OCI-LY3 (cell line): ENCODE measurements at regions not wholly inside any gene's neighbourhood (a gene's known extent, or its start where the extent isn't known, plus 50 kb on each side); places are given as distances from the start of the nearest gene placed in this dataset.

ENCODE experiments used
- H2AFZ ChIP-seq: fragments of 200-600, 300-600 bp; shearing (Covaris generic); 2 replicates; pipeline ENCODE4 v1.6.0; 2014; ENCODE audit warnings: antibody characterized with exemption, low read depth, low read length
- H3K27ac ChIP-seq: fragments of 200-600, 300-600 bp; sonication (generic); 2 replicates; pipeline ENCODE4 v1.5.1; 2014; ENCODE audit warnings: mild to moderate bottlenecking, low read length, moderate library complexity, mixed read lengths
- H3K27me3 ChIP-seq: fragments of 200-600, 300-600 bp; sonication (generic); 2 replicates; pipeline ENCODE4 v1.6.1; 2014; ENCODE audit warnings: low read depth, low read length, mixed read lengths
- H3K36me3 ChIP-seq: fragments of 200-600, 300-600 bp; sonication (generic); replicated peaks from 2 replicates; pipeline ENCODE3; 2014; ENCODE audit warnings: low read depth, low read length, mixed read lengths
- H3K4me1 ChIP-seq: fragments of 300-600, 200-600 bp; sonication (generic); 2 replicates; pipeline ENCODE4 v1.6.1; 2014; ENCODE audit warnings: low read length, mixed read lengths
- H3K4me2 ChIP-seq: fragments of 200-600, 300-600 bp; sonication (generic); 2 replicates; pipeline ENCODE4 v1.6.1; 2014; ENCODE audit warnings: low read length, mixed read lengths
- H3K4me3 ChIP-seq: fragments of 300-600, 200-600 bp; sonication (generic); 2 replicates; pipeline ENCODE4 v1.5.1; 2014; ENCODE audit warnings: antibody characterized with exemption, mild to moderate bottlenecking, low read length, moderate library complexity
- H3K79me2 ChIP-seq: fragments of 300-600, 200-600 bp; shearing (Covaris generic); 2 replicates; pipeline ENCODE4 v1.6.1; 2014; ENCODE audit warnings: mild to moderate bottlenecking, low read length, mixed read lengths
- H3K9ac ChIP-seq: fragments of 300-600, 200-600 bp; shearing (Covaris generic); 2 replicates; pipeline ENCODE4 v1.6.0; 2014; ENCODE audit warnings: mild to moderate bottlenecking, low read length, moderate library complexity
- H3K9me3 ChIP-seq: fragments of 200-600, 300-600 bp; shearing (Covaris generic); 2 replicates; pipeline ENCODE4 v1.6.1; 2014; ENCODE audit warnings: low read length, mixed read lengths; ENCODE audit not compliant: insufficient read depth
- H4K20me1 ChIP-seq: fragments of 200-600, 300-600 bp; sonication (generic); 2 replicates; pipeline ENCODE4 v1.6.1; 2016; ENCODE audit warnings: low read length, mixed read lengths; ENCODE audit not compliant: insufficient read depth
- CTCF ChIP-seq: fragments of 200-600, 300-600 bp; sonication (generic); IDR thresholded peaks from 2 replicates; pipeline ENCODE4 v1.5.1; 2014; ENCODE audit warnings: antibody characterized with exemption, low read length, low read depth
- EZH2phosphoT487 ChIP-seq: fragments of 200-600 bp; shearing (Covaris generic); IDR thresholded peaks from 2 replicates; pipeline ENCODE4 v1.6.1; 2018; ENCODE audit warnings: antibody characterized with exemption, mixed run types, low read depth

GRCh38 chr13:37364956-37365355, 233.6 kb downstream of the POSTN start:
- H3K4me3 ChIP-seq = no peak overlapping the region

GRCh38 chr13:37364007-37364406, 234.6 kb downstream of the POSTN start:
- H3K27me3 ChIP-seq = no peaks in the 10 kb centered on the region

More at GRCh38 chr13:37364956-37365355, 233.6 kb downstream of the POSTN start:
- Histone ChIP-seq H3K9me3 (no peaks in the 10 kb centered on the region), H4K20me1 (no peaks in the 10 kb centered on the region), H3K36me3 (no peaks in the 10 kb centered on the region), H3K4me1 (no peaks in the 10 kb centered on the region), H2AFZ (no peak overlapping the region), H3K9ac (no peak overlapping the region), H3K79me2 (no peaks in the 10 kb centered on the region), H3K27ac (no peak overlapping the region), H3K27me3 (no peaks in the 10 kb centered on the region), H3K4me2 (no peak overlapping the region)
- no peak for TF ChIP-seq CTCF
- TF ChIP-seq EZH2phosphoT487 = no peak

GRCh38 chr13:37361608-37362007, 237.0 kb downstream of the POSTN start:
- H3K4me3 ChIP-seq = no peak overlapping the region
- H4K20me1 ChIP-seq = no peaks in the 10 kb centered on the region
- no peak overlapping the region for H3K4me2 ChIP-seq
- no peaks in the 10 kb centered on the region for H3K9me3 ChIP-seq
- H3K4me1 ChIP-seq = no peaks in the 10 kb centered on the region
- H3K9ac ChIP-seq = no peak overlapping the region
- no peak overlapping the region for H3K27ac ChIP-seq
- H3K36me3 ChIP-seq = no peaks in the 10 kb centered on the region
- no peak for TF ChIP-seq EZH2phosphoT487
- no peak for TF ChIP-seq CTCF
- H3K27me3 ChIP-seq = no peaks in the 10 kb centered on the region
- H3K79me2 ChIP-seq = no peaks in the 10 kb centered on the region
- no peak overlapping the region for H2AFZ ChIP-seq

More at GRCh38 chr13:37364007-37364406, 234.6 kb downstream of the POSTN start:
- no peaks in the 10 kb centered on the region for H3K9me3 ChIP-seq
- no peaks in the 10 kb centered on the region for H3K79me2 ChIP-seq
- H4K20me1 ChIP-seq = no peaks in the 10 kb centered on the region
- no peaks in the 10 kb centered on the region for H3K4me1 ChIP-seq
- TF ChIP-seq EZH2phosphoT487 (no peak), CTCF (no peak)
- H2AFZ ChIP-seq = no peak overlapping the region
- H3K36me3 ChIP-seq = no peaks in the 10 kb centered on the region
- H3K4me3 ChIP-seq = no peak overlapping the region
- H3K27ac ChIP-seq = no peak overlapping the region
- H3K9ac ChIP-seq = no peak overlapping the region
- H3K4me2 ChIP-seq = no peak overlapping the region

GRCh38 chr13:37360556-37360955, 238.0 kb downstream of the POSTN start:
- H3K27ac ChIP-seq = no peak overlapping the region
- H3K4me1 ChIP-seq = no peaks in the 10 kb centered on the region
- H2AFZ ChIP-seq = no peak overlapping the region
- H3K79me2 ChIP-seq = no peaks in the 10 kb centered on the region
- H3K4me2 ChIP-seq = no peak overlapping the region
- H3K9ac ChIP-seq = no peak overlapping the region
- H3K36me3 ChIP-seq = no peaks in the 10 kb centered on the region
- H4K20me1 ChIP-seq = no peaks in the 10 kb centered on the region
- H3K27me3 ChIP-seq = no peaks in the 10 kb centered on the region
- TF ChIP-seq EZH2phosphoT487 (no peak), CTCF (no peak)
- H3K9me3 ChIP-seq = no peaks in the 10 kb centered on the region
- no peak overlapping the region for H3K4me3 ChIP-seq
